ENCODE measurements at regions not wholly inside any gene's neighbourhood (a gene's known extent, or its start where the extent isn't known, plus 50 kb on each side); places are given as distances from the start of the nearest gene placed in this dataset.

- no peak for DNase-seq
- intact Hi-C loops (cut with DNase I; ENCODE audit: low total_unique reads): no loop called here
- Histone ChIP-seq H3K4me3 (no peak overlapping the region), H3K36me3 (no peaks in the 10 kb centered on the region), H3K9me3 (no peaks in the 10 kb centered on the region), H3K27ac (no peak overlapping the region), H3K4me1 (no peaks in the 10 kb centered on the region), H3K27me3 (no peaks in the 10 kb centered on the region)
- TF ChIP-seq CTCF (IDR thresholded peaks at IDR 0.05) (no peak), POLR2A (IDR thresholded peaks at IDR 0.05) (no peak)
Observed at GRCh38 chr4:10347815-10348214, 109.4 kb downstream of the ZNF518B start.

- H3K9me3 ChIP-seq: no peaks in the 10 kb centered on the region
- H3K4me1 ChIP-seq: no peaks in the 10 kb centered on the region
- no peak for DNase-seq
- no peaks in the 10 kb centered on the region for H3K36me3 ChIP-seq
- intact Hi-C loops (cut with DNase I; ENCODE audit: low total_unique reads): no loop called here
- no peak overlapping the region for H3K27ac ChIP-seq
- no peaks in the 10 kb centered on the region for H3K27me3 ChIP-seq
- H3K4me3 ChIP-seq: no peak overlapping the region
- TF ChIP-seq CTCF (IDR thresholded peaks at IDR 0.05): no peak
Observed at GRCh38 chr4:10347281-10347795, 109.9 kb downstream of the ZNF518B start.

DNA sequence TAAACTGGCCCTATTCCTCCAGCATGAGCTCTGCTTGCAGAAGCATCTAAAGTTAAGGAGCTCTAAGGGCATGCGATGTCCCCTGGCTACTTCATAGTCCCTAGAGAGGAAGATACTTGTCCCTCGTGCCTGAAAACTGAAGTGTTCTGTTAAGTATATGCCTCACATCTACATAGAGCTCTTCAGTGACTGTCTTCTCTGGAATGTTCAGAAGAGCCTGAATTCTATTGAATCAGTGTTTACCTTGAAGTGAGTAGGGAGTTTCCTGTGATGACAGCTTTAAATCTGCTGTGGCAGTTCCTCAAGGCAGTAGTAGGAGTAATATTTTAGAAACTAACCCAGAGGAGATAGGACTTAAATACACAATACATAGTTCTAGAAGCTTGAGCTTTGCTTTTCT lies 111.2 kb downstream of the ZNF518B start:
- TF ChIP-seq POLR2A (IDR thresholded peaks at IDR 0.05) (no peak), CTCF (IDR thresholded peaks at IDR 0.05) (no peak)
- Histone ChIP-seq H3K4me1 (no peaks in the 10 kb centered on the region), H3K9me3 (no peaks in the 10 kb centered on the region), H3K27me3 (no peaks in the 10 kb centered on the region), H3K36me3 (no peaks in the 10 kb centered on the region), H3K27ac (no peak overlapping the region), H3K4me3 (no peak overlapping the region)
- DNase-seq: no peak
- intact Hi-C loops (cut with DNase I; ENCODE audit: low total_unique reads): no loop called here

- Histone ChIP-seq H3K9me3 (no peaks in the 10 kb centered on the region), H3K27me3 (no peaks in the 10 kb centered on the region), H3K36me3 (no peaks in the 10 kb centered on the region), H3K4me3 (no peak overlapping the region), H3K27ac (no peak overlapping the region), H3K4me1 (no peaks in the 10 kb centered on the region)
- TF ChIP-seq POLR2A (IDR thresholded peaks at IDR 0.05) (no peak), CTCF (IDR thresholded peaks at IDR 0.05) (no peak)
- DNase-seq: no peak
- intact Hi-C loops (cut with DNase I; ENCODE audit: low total_unique reads): no loop called here
Observed at GRCh38 chr4:10345381-10345784, 111.8 kb downstream of the ZNF518B start.

GRCh38 chr4:10344824-10345223 lies 112.4 kb downstream of the ZNF518B start:
- intact Hi-C loops (cut with DNase I; ENCODE audit: low total_unique reads): no loop called here
- Histone ChIP-seq H3K4me3 (no peak overlapping the region), H3K9me3 (no peaks in the 10 kb centered on the region), H3K27ac (no peak overlapping the region), H3K4me1 (no peaks in the 10 kb centered on the region), H3K36me3 (no peaks in the 10 kb centered on the region), H3K27me3 (no peaks in the 10 kb centered on the region)
- no peak for DNase-seq
- TF ChIP-seq POLR2A (IDR thresholded peaks at IDR 0.05) (no peak), CTCF (IDR thresholded peaks at IDR 0.05) (no peak)

All from uterus (tissue), 3 donors.